Mesenchymal stem cell (in vitro differentiated cells and primary cell): ENCODE measurements at regions not wholly inside any gene's neighbourhood (a gene's known extent, or its start where the extent isn't known, plus 50 kb on each side); places are given as distances from the start of the nearest gene placed in this dataset.

Experiments
- DNase-seq: peaks from one replicate; pipeline ENCODE4 v3.0.0-alpha.2; 2013
- H2AFZ ChIP-seq: one replicate; pipeline ENCODE4 v1.6.1; 2013; ENCODE audit warnings: low read depth, mild to moderate bottlenecking, control low read depth, inconsistent platforms, low read length, moderate library complexity
- H2AK5ac ChIP-seq: 2 replicates; pipeline ENCODE4 v1.6.1; 2013; ENCODE audit warnings: low read length, moderate library complexity, mild to moderate bottlenecking, inconsistent platforms; ENCODE audit not compliant: severe bottlenecking
- H2BK120ac ChIP-seq: one replicate; pipeline ENCODE4 v1.6.1; 2013; ENCODE audit warnings: low read depth, mild to moderate bottlenecking, inconsistent platforms, low read length, moderate library complexity
- H2BK12ac ChIP-seq, 2 experiments: one replicate each; pipeline ENCODE4 v1.6.1; 2013; ENCODE audit warnings: inconsistent platforms in 2 of 2, low read length in 2 of 2, mild to moderate bottlenecking in 2 of 2, moderate library complexity in 2 of 2, control low read depth in 1 of 2
- H2BK15ac ChIP-seq: one replicate; pipeline ENCODE4 v1.6.1; 2013; ENCODE audit warnings: mild to moderate bottlenecking, low read depth, inconsistent platforms; ENCODE audit not compliant: poor library complexity, severe bottlenecking
- H2BK5ac ChIP-seq: 2 replicates; pipeline ENCODE4 v1.6.1; 2013; ENCODE audit warnings: low read depth, mild to moderate bottlenecking, low read length, control low read depth, inconsistent platforms; ENCODE audit not compliant: poor library complexity, severe bottlenecking
- H3K14ac ChIP-seq, 2 experiments: one replicate each; pipeline ENCODE4 v1.6.1; 2013; ENCODE audit warnings: inconsistent platforms in 2 of 2, low read length in 2 of 2, control low read depth in 1 of 2, mild to moderate bottlenecking in 1 of 2, moderate library complexity in 1 of 2
- H3K18ac ChIP-seq, 2 experiments: one replicate each; pipeline ENCODE4 v1.6.1; 2013; ENCODE audit warnings: inconsistent platforms in 2 of 2, low read length in 2 of 2, control low read depth in 1 of 2, low read depth in 1 of 2, mild to moderate bottlenecking in 1 of 2
- H3K23ac ChIP-seq, 2 experiments: one replicate each; pipeline ENCODE4 v1.6.1; 2013; ENCODE audit warnings: inconsistent platforms in 2 of 2, low read length in 2 of 2, mild to moderate bottlenecking in 2 of 2, moderate library complexity in 2 of 2, control low read depth in 1 of 2
- H3K27ac ChIP-seq: 2 replicates; pipeline ENCODE4 v1.5.1; 2013; ENCODE audit warnings: mild to moderate bottlenecking, moderate library complexity, low read length, control low read depth, inconsistent platforms; ENCODE audit not compliant: poor library complexity, severe bottlenecking
- H3K27me3 ChIP-seq, 2 experiments: 2 replicates each; pipeline versions ENCODE4 v1.6.1 to v1.7.0; 2013; ENCODE audit warnings: low read length in 2 of 2, mild to moderate bottlenecking in 2 of 2, moderate library complexity in 2 of 2, control low read depth in 1 of 2, inconsistent platforms in 1 of 2; ENCODE audit not compliant: control insufficient read depth in 1 of 2, insufficient read depth in 1 of 2
- H3K36me3 ChIP-seq, 2 experiments: 2 replicates each; pipeline versions ENCODE4 v1.6.1 to v1.7.0; 2013; ENCODE audit warnings: low read length in 2 of 2, control low read depth in 1 of 2, inconsistent platforms in 1 of 2, low read depth in 1 of 2, mild to moderate bottlenecking in 1 of 2; ENCODE audit not compliant: insufficient read depth in 2 of 2, control insufficient read depth in 1 of 2
- H3K4ac ChIP-seq, 2 experiments: one replicate each; pipeline ENCODE4 v1.6.1; 2013; ENCODE audit warnings: inconsistent platforms in 2 of 2, low read length in 2 of 2, mild to moderate bottlenecking in 2 of 2, moderate library complexity in 2 of 2, control low read depth in 1 of 2, low read depth in 1 of 2
- H3K4me1 ChIP-seq: 2 replicates; pipeline ENCODE4 v1.6.1; 2013; ENCODE audit warnings: low read depth, low read length, control low read depth; ENCODE audit not compliant: control insufficient read depth, insufficient read depth
- H3K4me2 ChIP-seq: 2 replicates; pipeline ENCODE4 v1.6.1; 2013; ENCODE audit warnings: low read length, mild to moderate bottlenecking, inconsistent platforms; ENCODE audit not compliant: poor library complexity, severe bottlenecking
- H3K4me3 ChIP-seq, 2 experiments: 2 replicates each; pipeline versions ENCODE4 v1.5.1 to v1.7.0; 2013; ENCODE audit warnings: low read length in 2 of 2, mild to moderate bottlenecking in 2 of 2, control low read depth in 1 of 2, low read depth in 1 of 2; ENCODE audit not compliant: insufficient read depth in 1 of 2
- H3K79me1 ChIP-seq: replicated peaks from 2 replicates; pipeline ENCODE4 v1.6.1; 2013; ENCODE audit warnings: mild to moderate bottlenecking, control low read depth, low read length, inconsistent platforms; ENCODE audit not compliant: poor library complexity, severe bottlenecking
- H3K9ac ChIP-seq: 2 replicates; pipeline ENCODE4 v1.7.0; 2013; ENCODE audit warnings: mild to moderate bottlenecking, low read length, moderate library complexity
- H3K9me3 ChIP-seq: 2 replicates; pipeline ENCODE4 v1.7.0; 2013; ENCODE audit warnings: mild to moderate bottlenecking, low read length; ENCODE audit not compliant: control insufficient read depth
- H4K8ac ChIP-seq: one replicate; pipeline ENCODE4 v1.6.1; 2013; ENCODE audit warnings: inconsistent platforms, mild to moderate bottlenecking, low read length, moderate library complexity
- H4K91ac ChIP-seq: one replicate; pipeline ENCODE4 v1.6.1; 2013; ENCODE audit warnings: mild to moderate bottlenecking, low read length, inconsistent platforms
- WGBS: methylation state at CpG from one replicate; pipeline ENCODE4 v1.1.7; 2013; ENCODE audit warnings: mixed read lengths; 5-methylcytosine and 5-hydroxymethylcytosine counted together

DNA sequence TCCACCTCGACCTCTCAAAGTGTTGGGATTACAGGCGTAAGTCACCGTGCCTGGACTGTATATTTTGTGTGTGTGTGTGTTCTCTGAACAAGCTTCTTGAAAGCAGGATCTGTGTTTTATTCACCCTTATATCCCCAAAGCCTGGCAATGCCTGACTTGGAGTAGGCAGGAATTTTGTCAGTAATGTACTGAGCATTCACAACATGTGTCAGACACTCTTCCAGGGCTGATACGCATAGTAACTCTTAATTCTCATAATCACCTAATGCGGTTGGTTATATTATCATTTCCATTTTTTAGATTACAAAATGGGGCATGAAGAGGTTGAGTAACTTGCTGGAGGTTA is 50.4 kb upstream of the PLEKHG3 start:
- H3K4me2 ChIP-seq: no peak overlapping the region
- peak overlapping the region; percentile 45 for H4K91ac ChIP-seq
- H2AFZ ChIP-seq: no peak overlapping the region
- no peak overlapping the region for H3K4ac ChIP-seq
- peak overlapping the region; percentile 51 to 82 for H2BK12ac ChIP-seq
- H3K14ac ChIP-seq: no peak overlapping the region
- peak overlapping the region; percentile 90 for H2AK5ac ChIP-seq
- peak overlapping the region; percentile 59 to 91 for H3K18ac ChIP-seq
- H2BK15ac ChIP-seq: no peak overlapping the region
- H4K8ac ChIP-seq: peak overlapping the region; percentile 79
- no peak overlapping the region for H3K4me3 ChIP-seq
- H3K79me1 ChIP-seq: no peaks in the 10 kb centered on the region
- H3K23ac ChIP-seq: no peak overlapping the region
- H3K27me3 ChIP-seq: peaks cover 0 to 2% of the 10 kb centered on the region in 2 experiments
- no peak for DNase-seq
- H3K9me3 ChIP-seq: no peaks in the 10 kb centered on the region
- H3K36me3 ChIP-seq: no peaks in the 10 kb centered on the region
- peak overlapping the region; percentile 67 for H3K9ac ChIP-seq
- WGBS: 88% methylated on average over 3 of the region's 5 CpGs
- H3K27ac ChIP-seq: peak overlapping the region; percentile 77
- H2BK5ac ChIP-seq: peak overlapping the region; percentile 25
- peaks cover 16% of the 10 kb centered on the region for H3K4me1 ChIP-seq
- H2BK120ac ChIP-seq: peak overlapping the region; percentile 77

DNA sequence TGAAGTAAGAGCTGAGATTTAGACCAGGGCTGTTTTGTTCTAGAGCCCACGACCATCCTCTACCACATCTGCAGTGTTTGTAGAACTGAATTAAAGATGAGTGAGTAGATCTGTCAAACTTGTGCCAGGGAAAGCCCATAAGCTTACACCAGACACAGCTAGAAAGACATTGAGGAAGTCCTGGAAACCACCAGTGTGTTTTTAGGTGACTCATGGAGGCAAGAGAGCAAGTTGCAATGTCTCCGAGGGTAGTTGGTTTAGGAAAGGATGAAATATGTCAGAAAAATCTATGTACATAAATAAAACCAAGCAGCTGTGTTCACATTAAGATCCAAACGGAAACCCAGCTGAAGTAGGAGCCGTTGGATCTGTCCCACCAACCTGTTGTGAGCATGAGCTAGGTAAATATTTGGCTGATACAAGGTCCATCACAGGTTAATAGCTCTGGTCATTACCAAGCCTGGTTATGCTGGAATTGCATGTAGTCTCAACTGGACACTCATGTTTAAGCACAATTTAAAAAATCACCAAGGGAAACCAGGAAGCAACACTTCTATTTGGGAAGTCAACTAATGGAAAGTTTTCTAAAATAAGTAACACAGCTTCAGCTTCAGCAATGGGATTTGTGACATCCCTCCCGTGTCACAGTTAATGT is 49.9 kb upstream of the PLEKHG3 start:
- H3K79me1 ChIP-seq: no peaks in the 10 kb centered on the region
- peaks cover 0 to 2% of the 10 kb centered on the region in 2 experiments for H3K27me3 ChIP-seq
- peak overlapping the region; percentile 77 for H3K27ac ChIP-seq
- H2AFZ ChIP-seq: no peak overlapping the region
- 30% methylated on average over 3 of the region's 5 CpGs for WGBS
- no peak overlapping the region for H2BK120ac ChIP-seq
- H3K36me3 ChIP-seq: no peaks in the 10 kb centered on the region
- no peak overlapping the region for H4K91ac ChIP-seq
- no peak overlapping the region for H3K23ac ChIP-seq
- no peak overlapping the region for H2AK5ac ChIP-seq
- no peak overlapping the region for H3K4me3 ChIP-seq
- H3K4ac ChIP-seq: peak overlapping the region in 1 of 2 experiments; percentile 76
- H3K4me1 ChIP-seq: peaks cover 15% of the 10 kb centered on the region
- H3K4me2 ChIP-seq: no peak overlapping the region
- H4K8ac ChIP-seq: peak overlapping the region; percentile 20
- H2BK5ac ChIP-seq: peak overlapping the region; percentile 25
- DNase-seq: peak; percentile 96
- H3K9me3 ChIP-seq: no peaks in the 10 kb centered on the region
- no peak overlapping the region for H3K14ac ChIP-seq
- peak overlapping the region in 1 of 2 experiments; percentile 72 for H2BK12ac ChIP-seq
- peak overlapping the region in 1 of 2 experiments; percentile 73 for H3K18ac ChIP-seq
- H3K9ac ChIP-seq: peak overlapping the region; percentile 67
- H2BK15ac ChIP-seq: no peak overlapping the region
